Activated CD4-positive, alpha-beta T cell treated with anti-CD3 and anti-CD28 coated beads for 36 hours (primary cell): ENCODE measurements at regions not wholly inside any gene's neighbourhood (a gene's known extent, or its start where the extent isn't known, plus 50 kb on each side); places are given as distances from the start of the nearest gene placed in this dataset.
"Not testable (repeated sequence)": the region's sequence is repeated elsewhere in the genome, so short reads cannot be mapped to it uniquely, and the experiment has no call there.

Experiments used
- ATAC-seq: fragments of 200-7000 bp; cut with Tn5 transposase; one replicate; pipeline ENCODE4 v1.10.0; 2021; ENCODE audit warnings: mild to moderate bottlenecking, moderate library complexity
- CTCF ChIA-PET: fragments of 350-600 bp; sonication (Branson Sonifier 250); formaldehyde crosslinking; loops from one replicate; lab custom pipeline; 2021; ENCODE audit warnings: antibody characterized with exemption; lab: Charles Lee
- POLR2A ChIA-PET: fragments of 350-600 bp; sonication (Branson Sonifier 250); formaldehyde crosslinking; loops from one replicate; lab custom pipeline; 2021; ENCODE audit warnings: antibody characterized with exemption, inconsistent platforms; lab: Charles Lee
- DNase-seq: peaks from one replicate; pipeline ENCODE4 v3.0.0-alpha.2; 2020
- H3K27ac Mint-ChIP-seq: one replicate; pipeline ENCODE4 v1.8.0; 2021; ENCODE audit warnings: mixed read lengths
- H3K27me3 Mint-ChIP-seq: one replicate; pipeline ENCODE4 v1.8.0; 2021; ENCODE audit warnings: mixed read lengths
- H3K36me3 Mint-ChIP-seq: one replicate; pipeline ENCODE4 v1.8.0; 2021; ENCODE audit warnings: low read depth, mixed read lengths
- H3K4me1 Mint-ChIP-seq: one replicate; pipeline ENCODE4 v1.8.0; 2021; ENCODE audit warnings: mixed read lengths
- H3K4me3 Mint-ChIP-seq: one replicate; pipeline ENCODE4 v1.8.0; 2021; ENCODE audit warnings: mild to moderate bottlenecking, moderate library complexity, mixed read lengths
- H3K9me3 Mint-ChIP-seq: one replicate; pipeline ENCODE4 v1.8.0; 2021; ENCODE audit warnings: low read depth, mixed read lengths
- intact Hi-C, 2 experiments: fragments of 100-400 bp; cut with DNase I in 1 of 2; cut with micrococcal nuclease in 1 of 2; formaldehyde crosslinking; loops; one replicate each; pipeline versions ENCODE4 v1.14.2 to v1.15.1; 2022 to 2024; cut with DNase I, micrococcal nuclease

- POLR2A ChIA-PET: no interaction called here
- Mint-ChIP-seq H3K4me1 (no peaks in the 10 kb centered on the region), H3K36me3 (peaks cover 5% of the 10 kb centered on the region), H3K27ac (no peak overlapping the region), H3K9me3 (peaks cover 20% of the 10 kb centered on the region), H3K4me3 (no peak overlapping the region), H3K27me3 (no peaks in the 10 kb centered on the region)
- intact Hi-C loops: no loop called here
- DNase-seq (no peak), ATAC-seq (no peak)
- CTCF ChIA-PET: no interaction called here
These were observed 891.9 kb upstream of the ZNF722 start for GRCh38 chr7:63106506-63107388.

GRCh38 chr7:63111511-63111910, 887.1 kb upstream of the ZNF722 start:
- POLR2A ChIA-PET, H3K4me1 Mint-ChIP-seq, H3K27me3 Mint-ChIP-seq, intact Hi-C loops, DNase-seq, CTCF ChIA-PET, ATAC-seq, H3K27ac Mint-ChIP-seq, H3K36me3 Mint-ChIP-seq, H3K4me3 Mint-ChIP-seq: not testable (repeated sequence)
- peaks cover 17% of the 10 kb centered on the region for H3K9me3 Mint-ChIP-seq

- Mint-ChIP-seq H3K36me3 (peaks cover 4% of the 10 kb centered on the region), H3K9me3 (peaks cover 18% of the 10 kb centered on the region), H3K27me3 (no peaks in the 10 kb centered on the region), H3K27ac (no peak overlapping the region), H3K4me1 (no peaks in the 10 kb centered on the region), H3K4me3 (no peak overlapping the region)
- ATAC-seq: no peak
- ChIA-PET CTCF (no interaction called here), POLR2A (interaction anchor here (0.6 kb wide), 1 partner anchor 1074 kb away, joined by 4 read pairs; no protein-coding TSS in a partner anchor)
- no peak for DNase-seq
- intact Hi-C loops: no loop called here
These were observed 885.6 kb upstream of the ZNF722 start for GRCh38 chr7:63112764-63113712.

GRCh38 chr7:63113713-63114285, 884.9 kb upstream of the ZNF722 start:
- ATAC-seq (no peak), DNase-seq (no peak)
- ChIA-PET CTCF (no interaction called here), POLR2A (interaction anchor here (0.6 kb wide), 1 partner anchor 1073 kb away, joined by 4 read pairs; no protein-coding TSS in a partner anchor)
- H3K27ac Mint-ChIP-seq: no peak overlapping the region
- intact Hi-C loops: no loop called here
- H3K9me3 Mint-ChIP-seq: peaks cover 18% of the 10 kb centered on the region
- H3K4me1 Mint-ChIP-seq: no peaks in the 10 kb centered on the region
- no peaks in the 10 kb centered on the region for H3K27me3 Mint-ChIP-seq
- peaks cover 4% of the 10 kb centered on the region for H3K36me3 Mint-ChIP-seq
- H3K4me3 Mint-ChIP-seq: no peak overlapping the region

GRCh38 chr7:63114371-63114985, 884.2 kb upstream of the ZNF722 start:
- Mint-ChIP-seq H3K27ac (no peak overlapping the region), H3K4me3 (no peak overlapping the region), H3K4me1 (no peaks in the 10 kb centered on the region), H3K36me3 (peaks cover 4% of the 10 kb centered on the region), H3K9me3 (peaks cover 18% of the 10 kb centered on the region), H3K27me3 (no peaks in the 10 kb centered on the region)
- ChIA-PET CTCF (no interaction called here), POLR2A (no interaction called here)
- no peak for ATAC-seq
- DNase-seq: no peak
- intact Hi-C loops: no loop called here
